ENCODE measurements at regions not wholly inside any gene's neighbourhood (a gene's known extent, or its start where the extent isn't known, plus 50 kb on each side); places are given as distances from the start of the nearest gene placed in this dataset.

DNA sequence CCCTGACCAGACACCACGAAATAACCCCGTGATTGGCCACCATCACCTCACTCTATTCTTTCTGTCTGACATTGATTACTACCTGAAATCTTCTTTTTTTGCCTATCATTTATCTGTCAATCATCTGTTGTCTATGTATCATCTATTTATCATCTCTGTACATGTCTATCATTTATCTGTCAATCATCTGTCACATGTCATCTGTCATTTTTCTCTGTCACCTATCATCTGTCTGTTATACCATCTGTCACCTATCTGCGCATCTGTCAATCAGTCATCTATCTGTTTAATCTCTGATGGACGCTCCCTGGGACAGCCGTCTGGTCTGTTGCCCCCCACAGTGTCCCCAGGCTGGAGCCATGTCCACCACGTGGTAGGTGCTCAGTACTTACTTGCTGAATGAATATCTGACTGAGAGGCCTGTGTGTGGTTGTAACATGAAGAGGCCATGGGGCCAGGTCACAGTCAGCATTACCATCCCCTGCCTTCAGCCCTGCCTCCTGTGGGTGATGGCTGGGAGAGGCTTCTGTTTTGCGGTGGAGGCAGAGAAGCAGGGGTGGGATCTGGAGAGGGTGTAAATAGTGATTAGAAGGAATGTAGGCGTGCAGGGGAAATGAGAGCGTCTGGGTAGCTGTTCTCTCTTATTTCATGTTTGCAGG, 302.7 kb downstream of the QKI start:
- Histone ChIP-seq H3K4me3 (ENCODE audit: insufficient read depth, low read depth, low read length) (no peak overlapping the region), H3K27ac (ENCODE audit: insufficient read depth, low read depth, low read length, poor library complexity, severe bottlenecking) (no peak overlapping the region), H3K27me3 (ENCODE audit: control insufficient read depth, insufficient read depth, low read length, poor library complexity, severe bottlenecking) (no peaks in the 10 kb centered on the region), H3K9me3 (ENCODE audit: control insufficient read depth, low read length) (no peaks in the 10 kb centered on the region), H3K36me3 (ENCODE audit: control insufficient read depth, insufficient read depth, low read length) (no peaks in the 10 kb centered on the region), H3K4me1 (ENCODE audit: control insufficient read depth, insufficient read depth, low read length) (no peaks in the 10 kb centered on the region)
- WGBS, 2 experiments, result 90 to 93% methylated on average over 9 of the region's 9 CpGs

DNA sequence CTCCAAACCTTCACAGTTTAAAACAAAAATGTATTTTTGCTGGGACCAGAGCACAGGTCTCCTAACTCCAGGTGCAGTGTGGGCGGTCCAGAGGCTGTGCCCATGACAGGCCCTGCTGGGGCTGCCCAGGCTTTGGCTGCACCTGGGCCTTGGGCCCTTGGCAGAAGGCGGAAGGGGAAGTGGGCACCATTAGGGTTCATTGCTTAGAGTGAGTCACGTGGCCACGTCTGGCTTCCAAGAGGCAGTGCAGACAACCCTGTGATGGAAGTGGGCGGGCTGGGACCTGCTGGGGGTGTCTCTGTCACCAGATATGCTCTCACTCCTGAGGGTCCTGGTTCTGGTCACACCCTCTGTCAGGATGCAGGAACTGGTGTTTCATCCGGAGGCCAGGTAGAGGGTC, 302.2 kb downstream of the QKI start:
- H3K27ac ChIP-seq (ENCODE audit: insufficient read depth, low read depth, low read length, poor library complexity, severe bottlenecking), result no peak overlapping the region
- H3K4me1 ChIP-seq (ENCODE audit: control insufficient read depth, insufficient read depth, low read length), result no peaks in the 10 kb centered on the region
- WGBS, 2 experiments, result 78 to 79% methylated on average over 6 of the region's 6 CpGs

DNA sequence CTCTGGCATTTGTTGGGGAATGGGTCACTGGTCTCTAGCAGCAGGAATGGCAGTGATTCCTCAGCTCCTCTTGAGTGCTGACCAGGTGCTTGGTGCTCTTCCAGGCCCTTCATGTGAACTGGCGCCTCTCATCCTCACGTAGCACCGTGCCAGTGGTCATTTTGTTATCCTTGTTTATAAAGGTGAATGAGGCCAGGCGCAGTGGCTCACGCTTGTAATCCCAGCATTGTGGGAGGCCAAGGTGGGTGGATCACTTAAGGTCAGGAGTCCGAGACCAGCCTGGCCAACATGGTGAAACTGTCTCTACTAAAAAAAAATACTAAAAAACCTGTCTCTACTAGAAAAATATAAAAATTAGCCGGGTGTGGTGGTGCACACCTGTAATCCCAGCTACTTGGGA, 301.3 kb downstream of the QKI start:
- H3K4me3 ChIP-seq (ENCODE audit: insufficient read depth, low read depth, low read length), result no peak overlapping the region
- 92 to 97% methylated on average over 7 of the region's 7 CpGs for WGBS, 2 experiments
- H3K27ac ChIP-seq (ENCODE audit: insufficient read depth, low read depth, low read length, poor library complexity, severe bottlenecking), result no peak overlapping the region
- H3K4me1 ChIP-seq (ENCODE audit: control insufficient read depth, insufficient read depth, low read length), result no peaks in the 10 kb centered on the region
- H3K36me3 ChIP-seq (ENCODE audit: control insufficient read depth, insufficient read depth, low read length), result no peaks in the 10 kb centered on the region
- H3K27me3 ChIP-seq (ENCODE audit: control insufficient read depth, insufficient read depth, low read length, poor library complexity, severe bottlenecking), result no peaks in the 10 kb centered on the region
- H3K9me3 ChIP-seq (ENCODE audit: control insufficient read depth, low read length), result no peaks in the 10 kb centered on the region

More for the DNA sequence above, 302.2 kb downstream of the QKI start:
- no peaks in the 10 kb centered on the region for H3K36me3 ChIP-seq (ENCODE audit: control insufficient read depth, insufficient read depth, low read length)
- no peak overlapping the region for H3K4me3 ChIP-seq (ENCODE audit: insufficient read depth, low read depth, low read length)
- H3K27me3 ChIP-seq (ENCODE audit: control insufficient read depth, insufficient read depth, low read length, poor library complexity, severe bottlenecking), result no peaks in the 10 kb centered on the region
- no peaks in the 10 kb centered on the region for H3K9me3 ChIP-seq (ENCODE audit: control insufficient read depth, low read length)

DNA sequence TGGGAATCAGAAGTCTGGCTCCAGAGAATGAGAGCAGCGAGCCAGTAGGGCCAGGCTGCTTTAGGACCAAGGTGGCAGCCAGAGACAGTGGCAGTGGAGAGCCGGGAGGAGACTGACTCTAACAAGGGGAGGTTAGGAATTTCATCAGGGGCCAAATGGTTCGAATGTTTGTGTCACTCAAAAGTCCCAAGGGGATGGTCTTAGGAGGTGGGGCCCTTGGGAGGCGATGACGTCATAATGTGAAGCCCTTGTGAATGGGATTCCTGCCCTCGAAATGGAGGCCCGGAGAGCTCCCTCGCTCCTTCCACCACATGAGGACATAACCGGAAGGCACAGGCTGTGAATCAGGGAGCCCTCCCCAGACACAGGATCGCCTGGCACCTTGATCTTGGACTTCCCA, 299.7 kb downstream of the QKI start:
- 92% methylated on average over 10 of the region's 10 CpGs for WGBS, 2 experiments

DNA sequence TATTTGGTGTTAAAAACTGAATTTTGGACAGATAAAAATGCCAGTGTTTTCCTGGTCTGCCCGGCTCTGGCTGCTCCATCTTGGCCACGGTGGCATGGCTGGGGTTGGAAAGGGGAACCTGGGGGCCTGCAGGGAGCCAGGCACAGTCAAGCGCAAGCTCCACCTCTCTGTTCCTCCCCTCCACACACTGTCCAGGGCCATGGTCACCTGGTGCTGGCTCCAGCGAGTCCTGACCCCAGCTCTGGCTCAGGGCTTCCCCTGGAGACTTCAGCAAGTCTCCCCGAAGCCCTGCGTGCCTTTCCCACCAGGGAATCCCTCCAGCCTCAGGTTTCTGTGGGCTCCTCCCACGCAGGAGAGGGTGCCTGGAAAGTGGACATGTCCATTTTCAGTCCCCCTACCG, 298.5 kb downstream of the QKI start:
- WGBS, 2 experiments, result 90 to 92% methylated on average over 7 to 8 of the region's 8 CpGs
- no peaks in the 10 kb centered on the region for H3K36me3 ChIP-seq (ENCODE audit: control insufficient read depth, insufficient read depth, low read length)
- no peak overlapping the region for H3K27ac ChIP-seq (ENCODE audit: insufficient read depth, low read depth, low read length, poor library complexity, severe bottlenecking)
- H3K4me1 ChIP-seq (ENCODE audit: control insufficient read depth, insufficient read depth, low read length), result no peaks in the 10 kb centered on the region
- no peaks in the 10 kb centered on the region for H3K27me3 ChIP-seq (ENCODE audit: control insufficient read depth, insufficient read depth, low read length, poor library complexity, severe bottlenecking)
- no peaks in the 10 kb centered on the region for H3K9me3 ChIP-seq (ENCODE audit: control insufficient read depth, low read length)
- H3K4me3 ChIP-seq (ENCODE audit: insufficient read depth, low read depth, low read length), result no peak overlapping the region

More for the DNA sequence above, 299.7 kb downstream of the QKI start:
- H3K4me1 ChIP-seq (ENCODE audit: control insufficient read depth, insufficient read depth, low read length), result no peaks in the 10 kb centered on the region
- H3K9me3 ChIP-seq (ENCODE audit: control insufficient read depth, low read length), result no peaks in the 10 kb centered on the region
- no peaks in the 10 kb centered on the region for H3K36me3 ChIP-seq (ENCODE audit: control insufficient read depth, insufficient read depth, low read length)
- H3K4me3 ChIP-seq (ENCODE audit: insufficient read depth, low read depth, low read length), result no peak overlapping the region
- H3K27ac ChIP-seq (ENCODE audit: insufficient read depth, low read depth, low read length, poor library complexity, severe bottlenecking), result no peak overlapping the region
- no peaks in the 10 kb centered on the region for H3K27me3 ChIP-seq (ENCODE audit: control insufficient read depth, insufficient read depth, low read length, poor library complexity, severe bottlenecking)

DNA sequence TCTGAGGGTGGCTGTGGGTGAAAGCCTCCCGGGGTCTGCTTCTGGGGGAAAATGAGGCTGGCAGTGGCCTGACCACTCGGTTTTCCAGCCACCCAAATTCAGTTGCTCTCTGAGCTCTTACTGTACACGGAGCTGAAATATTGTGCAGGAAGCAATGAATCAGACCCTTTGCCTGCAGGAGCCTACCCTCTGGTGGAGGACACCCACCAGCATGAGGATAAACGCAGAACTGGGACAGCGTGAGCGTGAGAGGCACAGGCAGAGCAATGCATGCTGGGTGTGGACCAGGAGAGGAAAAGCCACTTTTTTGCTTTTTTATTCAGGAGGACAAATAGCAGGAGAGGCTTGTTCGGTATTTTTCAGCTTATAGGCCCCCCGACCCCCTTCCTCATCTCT, 298.0 kb downstream of the QKI start:
- 94% methylated on average over 8 of the region's 8 CpGs for WGBS, 2 experiments
- H3K9me3 ChIP-seq (ENCODE audit: control insufficient read depth, low read length), result no peaks in the 10 kb centered on the region

DNA sequence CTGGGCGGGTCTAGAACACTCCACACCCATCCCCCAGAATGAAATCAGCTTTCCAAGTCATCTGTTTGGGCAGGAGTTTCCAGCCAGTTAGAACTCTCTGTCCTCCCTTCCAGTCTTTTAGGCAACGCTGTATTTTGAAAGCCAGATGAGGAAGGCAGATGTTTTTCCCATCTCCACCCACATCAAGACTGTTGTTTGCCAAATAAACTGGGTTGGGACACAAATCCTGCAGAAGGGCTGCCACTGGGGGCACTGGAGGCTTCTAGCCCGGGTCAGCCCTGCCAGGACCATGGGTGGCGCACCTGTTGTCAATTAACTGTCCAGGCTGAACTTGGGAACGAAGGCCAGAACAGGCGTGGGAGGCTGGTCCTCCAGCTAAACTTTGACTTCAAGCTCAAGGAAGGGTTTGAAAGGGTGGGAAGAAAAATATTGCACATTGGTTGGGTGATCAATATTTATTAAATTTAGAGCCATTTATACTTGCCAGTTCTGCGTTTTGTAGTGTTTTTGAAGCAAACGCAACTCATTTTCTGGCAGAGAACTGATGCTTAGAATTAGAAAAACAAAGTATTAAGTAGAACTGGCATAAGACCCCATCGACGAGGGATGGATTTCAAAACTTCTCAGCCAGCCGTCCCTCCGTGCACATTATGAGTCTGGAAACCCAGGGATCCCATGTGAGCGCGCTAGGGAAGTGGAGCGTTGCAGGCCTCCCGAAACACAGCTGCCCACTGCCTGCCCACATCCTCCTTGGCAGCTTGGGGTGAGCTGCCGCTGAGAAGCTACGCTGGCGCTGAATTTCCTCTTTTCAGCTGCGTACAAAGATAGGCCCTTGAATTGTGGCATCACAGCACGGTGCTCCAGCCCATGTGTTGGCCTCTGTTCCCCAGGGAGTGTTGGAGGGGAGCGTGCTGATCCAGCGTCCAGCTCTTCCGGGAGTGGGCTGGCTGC, 297.4 kb downstream of the QKI start:
- Histone ChIP-seq H3K36me3 (ENCODE audit: control insufficient read depth, insufficient read depth, low read length) (no peaks in the 10 kb centered on the region), H3K4me1 (ENCODE audit: control insufficient read depth, insufficient read depth, low read length) (no peaks in the 10 kb centered on the region), H3K4me3 (ENCODE audit: insufficient read depth, low read depth, low read length) (no peak overlapping the region), H3K27me3 (ENCODE audit: control insufficient read depth, insufficient read depth, low read length, poor library complexity, severe bottlenecking) (no peaks in the 10 kb centered on the region), H3K9me3 (ENCODE audit: control insufficient read depth, low read length) (no peaks in the 10 kb centered on the region), H3K27ac (ENCODE audit: insufficient read depth, low read depth, low read length, poor library complexity, severe bottlenecking) (no peak overlapping the region)
- 92 to 94% methylated on average over 24 of the region's 24 CpGs for WGBS, 2 experiments

More for the DNA sequence above, 298.0 kb downstream of the QKI start:
- Histone ChIP-seq H3K4me3 (ENCODE audit: insufficient read depth, low read depth, low read length) (no peak overlapping the region), H3K4me1 (ENCODE audit: control insufficient read depth, insufficient read depth, low read length) (no peaks in the 10 kb centered on the region), H3K27ac (ENCODE audit: insufficient read depth, low read depth, low read length, poor library complexity, severe bottlenecking) (no peak overlapping the region), H3K27me3 (ENCODE audit: control insufficient read depth, insufficient read depth, low read length, poor library complexity, severe bottlenecking) (no peaks in the 10 kb centered on the region), H3K36me3 (ENCODE audit: control insufficient read depth, insufficient read depth, low read length) (no peaks in the 10 kb centered on the region)

DNA sequence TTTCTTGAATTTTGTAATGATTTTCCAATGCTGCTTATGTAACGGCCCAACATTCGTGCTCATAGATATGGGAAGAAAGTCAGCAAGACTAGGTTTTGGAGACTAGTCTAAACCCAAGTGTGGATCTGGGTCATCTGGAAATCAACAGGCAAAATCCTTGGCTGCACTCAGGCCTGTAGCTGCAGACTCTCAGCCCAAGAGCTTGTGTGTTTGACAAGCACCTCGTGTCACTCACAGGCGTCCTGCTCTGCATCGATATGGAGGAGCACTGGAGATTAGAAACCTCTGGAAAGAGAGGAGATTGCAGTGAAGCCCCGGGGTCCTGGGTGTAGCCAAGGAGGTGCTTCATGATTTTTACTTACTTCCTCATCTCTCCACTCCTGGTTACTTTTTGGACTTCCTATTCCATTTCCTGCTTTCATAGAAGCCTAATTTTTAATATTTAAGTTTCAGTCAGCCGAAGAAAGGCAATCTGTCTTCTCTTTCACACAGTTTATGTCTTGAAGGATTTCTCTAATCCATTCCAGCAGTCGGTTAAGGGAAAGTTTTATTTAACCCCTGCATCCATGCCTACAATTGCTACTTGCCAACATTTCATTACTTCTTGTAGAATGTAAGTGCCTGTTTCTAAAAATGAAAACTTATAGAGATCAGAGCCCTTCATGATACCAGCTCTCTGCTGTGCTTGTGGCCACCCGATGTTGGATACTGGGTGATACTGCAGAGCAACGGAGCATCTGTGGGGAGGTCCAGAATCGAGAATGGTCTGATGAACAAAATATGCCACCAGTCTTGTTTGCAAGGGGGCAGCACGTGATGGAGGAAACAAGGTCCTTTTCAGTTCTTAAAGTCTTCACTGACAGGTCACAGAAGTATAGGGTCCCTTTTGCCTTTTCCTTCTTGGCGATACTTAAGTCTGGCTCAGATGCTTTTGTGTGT, 296.3 kb downstream of the QKI start:
- H3K4me1 ChIP-seq (ENCODE audit: control insufficient read depth, insufficient read depth, low read length), result no peaks in the 10 kb centered on the region
- 92 to 94% methylated on average over 12 to 13 of the region's 13 CpGs for WGBS, 2 experiments
- H3K36me3 ChIP-seq (ENCODE audit: control insufficient read depth, insufficient read depth, low read length), result no peaks in the 10 kb centered on the region
- no peaks in the 10 kb centered on the region for H3K27me3 ChIP-seq (ENCODE audit: control insufficient read depth, insufficient read depth, low read length, poor library complexity, severe bottlenecking)
- no peaks in the 10 kb centered on the region for H3K9me3 ChIP-seq (ENCODE audit: control insufficient read depth, low read length)
- H3K27ac ChIP-seq (ENCODE audit: insufficient read depth, low read depth, low read length, poor library complexity, severe bottlenecking), result no peak overlapping the region
- no peak overlapping the region for H3K4me3 ChIP-seq (ENCODE audit: insufficient read depth, low read depth, low read length)

DNA sequence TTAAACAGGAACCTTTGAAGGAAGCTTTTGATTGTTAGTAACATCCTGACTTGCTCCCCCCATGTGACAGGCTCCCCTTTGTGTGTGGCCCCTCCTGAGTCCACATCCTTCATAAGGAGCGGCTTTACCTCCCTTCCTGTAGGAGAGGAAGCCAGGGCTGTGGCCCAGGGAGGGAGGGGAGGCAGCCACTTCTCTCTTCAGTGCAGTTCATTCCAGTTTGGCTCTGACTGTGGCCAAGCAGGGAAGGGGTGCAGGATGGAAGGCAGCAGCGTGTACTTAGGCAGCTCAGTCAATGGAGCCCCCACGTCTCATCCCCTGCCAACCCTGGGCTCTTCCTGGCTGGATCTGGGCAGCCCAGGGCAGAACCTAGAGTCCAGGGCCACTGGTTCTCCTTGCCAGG, 295.2 kb downstream of the QKI start:
- Histone ChIP-seq H3K27ac (ENCODE audit: insufficient read depth, low read depth, low read length, poor library complexity, severe bottlenecking) (no peak overlapping the region), H3K4me3 (ENCODE audit: insufficient read depth, low read depth, low read length) (no peak overlapping the region), H3K4me1 (ENCODE audit: control insufficient read depth, insufficient read depth, low read length) (no peaks in the 10 kb centered on the region), H3K9me3 (ENCODE audit: control insufficient read depth, low read length) (no peaks in the 10 kb centered on the region), H3K36me3 (ENCODE audit: control insufficient read depth, insufficient read depth, low read length) (no peaks in the 10 kb centered on the region), H3K27me3 (ENCODE audit: control insufficient read depth, insufficient read depth, low read length, poor library complexity, severe bottlenecking) (no peaks in the 10 kb centered on the region)
- WGBS, 2 experiments, result 92 to 95% methylated on average over 3 of the region's 3 CpGs
